K562 (cell line): ENCODE measurements at regions not wholly inside any gene's neighbourhood (a gene's known extent, or its start where the extent isn't known, plus 50 kb on each side); places are given as distances from the start of the nearest gene placed in this dataset.

Experiments used
- FOXP4 ChIP-seq: sonication (generic); formaldehyde crosslinking; IDR thresholded peaks from 2 replicates; pipeline ENCODE4 v1.8.0; 2022; ENCODE audit warnings: mild to moderate bottlenecking, missing genetic modification reagents, borderline replicate concordance
- GTF2F1 ChIP-seq: IDR thresholded peaks from 2 replicates; pipeline ENCODE4 v1.6.1; 2011; ENCODE audit warnings: low read depth, low read length, improper control_type of control experiment
- HMGN3 ChIP-seq: IDR thresholded peaks from 2 replicates; pipeline ENCODE4 v1.6.1; 2011; ENCODE audit warnings: borderline replicate concordance, low read depth, mild to moderate bottlenecking, mixed read lengths, low read length; ENCODE audit not compliant: insufficient read length; ENCODE audit errors: extremely low read depth
- HOMEZ ChIP-seq: fragments of 250-450 bp; sonication (Bioruptor Pico); IDR thresholded peaks from 2 replicates; pipeline ENCODE4 v1.4.0; 2020; ENCODE audit warnings: mild to moderate bottlenecking, moderate library complexity
- RBM22 ChIP-seq: fragments of 200-400 bp; formaldehyde crosslinking; IDR thresholded peaks from 2 replicates; pipeline ENCODE4 v1.6.1; 2018; ENCODE audit warnings: low read length, low read depth; ENCODE audit not compliant: poor library complexity, severe bottlenecking

GRCh38 chr11:127640561-127641451 lies 640.2 kb upstream of the KIRREL3 start:
- TF ChIP-seq FOXP4 (CRISPR knock-in tag) (no peak), GTF2F1 (no peak), HOMEZ (CRISPR knock-in tag) (no peak), RBM22 (no peak), HMGN3 (no peak)
